ENCODE measurements at regions not wholly inside any gene's neighbourhood (a gene's known extent, or its start where the extent isn't known, plus 50 kb on each side); places are given as distances from the start of the nearest gene placed in this dataset.
"Not testable (repeated sequence)": the region's sequence is repeated elsewhere in the genome, so short reads cannot be mapped to it uniquely, and the experiment has no call there.

DNA sequence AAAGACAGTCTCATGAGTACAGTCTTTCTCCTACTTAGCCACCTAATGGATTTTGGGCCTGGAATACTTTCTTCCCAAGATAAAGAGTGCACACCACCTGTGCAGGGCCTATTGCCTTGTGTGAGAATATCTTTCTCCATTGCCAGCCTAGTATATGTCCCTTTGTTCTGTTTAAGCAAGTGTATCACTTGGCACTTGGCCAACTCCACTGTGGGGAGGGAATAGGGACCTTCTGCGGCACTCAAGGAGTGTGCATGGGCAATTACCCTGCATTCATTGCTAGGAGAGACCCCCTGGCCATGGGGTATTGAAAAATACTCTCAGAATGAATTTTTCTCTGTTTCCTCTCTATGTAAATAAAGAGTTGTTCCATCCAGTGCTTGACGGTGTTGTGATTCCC is 201.7 kb upstream of the OR4C13 start:
- DNase-seq (ENCODE audit: extremely low spot score); CTCF ChIA-PET; POLR2A ChIA-PET: not testable (repeated sequence)

- CTCF ChIA-PET; DNase-seq (ENCODE audit: extremely low spot score); POLR2A ChIA-PET: not testable (repeated sequence)
Observed at GRCh38 chr11:49750960-49751359, 201.2 kb upstream of the OR4C13 start.

DNA sequence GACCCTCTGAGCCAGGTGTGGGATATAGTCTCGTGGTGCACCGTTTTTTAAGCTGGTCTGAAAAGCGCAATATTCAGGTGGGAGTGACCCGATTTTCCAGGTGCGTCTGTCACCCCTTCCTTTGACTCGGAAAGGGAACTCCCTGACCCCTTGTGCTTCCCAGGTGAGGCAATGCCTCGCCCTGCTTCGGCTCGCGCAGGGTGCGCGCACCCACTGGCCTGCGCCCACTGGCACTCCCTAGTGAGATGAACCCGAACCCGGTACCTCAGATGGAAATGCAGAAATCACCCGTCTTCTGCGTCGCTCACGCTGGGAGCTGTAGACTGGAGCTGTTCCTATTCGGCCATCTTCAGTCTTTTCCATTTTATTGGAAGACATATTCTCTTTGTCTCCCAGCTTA is 171.4 kb upstream of the OR4C13 start:
- CTCF ChIA-PET; DNase-seq (ENCODE audit: extremely low spot score); POLR2A ChIA-PET: not testable (repeated sequence)

GRCh38 chr11:49782000-49782399 is 170.2 kb upstream of the OR4C13 start:
- DNase-seq (ENCODE audit: extremely low spot score); CTCF ChIA-PET; POLR2A ChIA-PET: not testable (repeated sequence)

DNA sequence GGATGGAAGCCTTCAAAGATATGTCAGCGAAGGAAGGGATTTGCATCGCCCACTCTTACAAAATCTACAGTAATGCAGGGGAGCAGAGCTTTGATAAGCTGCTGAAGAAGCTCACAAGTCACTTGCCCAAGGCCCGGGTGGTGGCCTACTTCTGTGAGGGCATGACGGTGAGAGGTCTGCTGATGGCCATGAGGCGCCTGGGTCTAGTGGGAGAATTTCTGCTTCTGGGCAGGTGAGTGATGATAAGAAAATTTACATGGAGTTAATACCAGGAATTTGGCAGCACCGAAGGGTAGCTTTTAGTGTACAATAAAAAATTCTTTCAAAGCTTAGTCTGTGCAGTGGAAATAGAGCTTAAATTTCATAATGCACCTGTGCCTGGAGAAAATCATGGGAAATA is 168.3 kb upstream of the OR4C13 start:
- DNase-seq (ENCODE audit: extremely low spot score); CTCF ChIA-PET; POLR2A ChIA-PET: not testable (repeated sequence)

DNA sequence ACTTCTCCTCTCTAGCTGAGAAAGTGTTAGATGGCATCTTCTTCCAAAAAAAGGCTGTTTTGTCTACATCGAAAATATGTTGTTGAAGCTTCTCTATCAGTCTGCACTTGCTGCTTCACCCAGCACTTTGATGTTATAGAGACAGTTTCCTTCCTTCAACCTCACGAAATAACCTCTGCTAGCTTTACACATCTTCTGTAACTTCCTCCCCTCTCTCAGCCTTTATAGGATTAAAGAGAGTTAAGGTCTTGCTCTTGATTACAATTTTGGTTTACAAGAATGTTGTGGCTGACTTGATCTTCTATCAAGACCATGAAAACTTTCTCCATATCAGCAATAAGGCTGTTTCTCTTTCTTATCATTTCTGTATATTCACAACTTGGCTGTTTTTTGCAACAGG is 162.4 kb upstream of the OR4C13 start:
- DNase-seq (ENCODE audit: extremely low spot score); CTCF ChIA-PET; POLR2A ChIA-PET: not testable (repeated sequence)

GRCh38 chr11:49798206-49798837 is 153.9 kb upstream of the OR4C13 start:
- DNase-seq (ENCODE audit: extremely low spot score); CTCF ChIA-PET; POLR2A ChIA-PET: not testable (repeated sequence)

DNA sequence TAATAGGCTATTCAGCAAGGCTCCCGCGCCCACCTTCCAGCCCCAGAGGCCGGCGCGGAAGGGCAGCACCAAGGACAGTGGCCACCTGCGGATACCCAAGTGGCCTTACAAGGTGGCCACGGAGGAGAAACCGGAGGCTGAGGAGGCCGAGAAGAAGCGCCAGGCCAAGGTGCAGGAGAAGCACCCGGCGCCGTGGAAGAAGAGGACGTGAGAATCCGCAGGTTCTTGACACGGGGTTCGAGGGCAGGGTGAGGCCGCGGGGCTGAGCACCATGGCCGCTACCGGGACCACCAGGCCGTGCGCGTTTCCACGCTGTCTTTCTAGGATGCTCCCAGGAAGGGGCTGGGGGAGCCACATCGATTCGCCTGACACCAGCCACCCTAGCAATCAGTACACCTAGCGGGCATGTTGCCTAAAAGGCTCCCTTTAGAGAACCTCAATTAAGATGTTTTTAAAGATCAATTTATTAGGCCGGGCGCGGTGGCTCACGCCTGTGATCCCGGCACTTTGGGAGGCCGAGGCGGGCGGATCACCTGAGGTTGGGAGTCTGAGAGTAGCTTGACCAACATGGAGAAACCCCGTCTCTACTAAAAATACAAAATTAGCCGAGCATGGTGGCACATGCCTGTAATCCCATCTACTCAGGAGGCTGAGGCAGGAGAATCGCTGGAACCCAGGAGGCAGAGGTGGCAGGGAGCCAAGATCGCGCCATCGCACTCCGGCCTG is 134.3 kb upstream of the OR4C13 start:
- DNase-seq (ENCODE audit: extremely low spot score); POLR2A ChIA-PET; CTCF ChIA-PET: not testable (repeated sequence)

DNA sequence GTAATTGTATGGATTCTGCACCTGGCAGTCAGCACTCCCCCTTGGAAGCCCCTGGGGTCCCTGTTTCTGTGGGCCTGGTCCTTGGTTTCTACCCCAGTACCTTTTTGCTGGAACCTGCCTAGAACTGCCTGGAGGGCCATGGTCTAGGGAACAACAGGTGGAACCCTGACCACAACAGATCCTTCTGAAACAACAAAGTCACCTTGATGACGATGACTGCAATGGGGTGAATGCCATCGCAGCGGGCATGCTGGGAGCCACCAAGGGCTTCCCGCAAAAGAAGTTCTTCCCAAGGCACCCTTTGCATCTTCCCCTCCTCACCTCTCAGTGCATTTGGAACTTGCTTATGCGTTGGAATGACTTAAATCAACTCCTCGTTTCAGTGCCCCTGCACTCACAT is 129.0 kb upstream of the OR4C13 start:
- DNase-seq (ENCODE audit: extremely low spot score); POLR2A ChIA-PET; CTCF ChIA-PET: not testable (repeated sequence)

DNA sequence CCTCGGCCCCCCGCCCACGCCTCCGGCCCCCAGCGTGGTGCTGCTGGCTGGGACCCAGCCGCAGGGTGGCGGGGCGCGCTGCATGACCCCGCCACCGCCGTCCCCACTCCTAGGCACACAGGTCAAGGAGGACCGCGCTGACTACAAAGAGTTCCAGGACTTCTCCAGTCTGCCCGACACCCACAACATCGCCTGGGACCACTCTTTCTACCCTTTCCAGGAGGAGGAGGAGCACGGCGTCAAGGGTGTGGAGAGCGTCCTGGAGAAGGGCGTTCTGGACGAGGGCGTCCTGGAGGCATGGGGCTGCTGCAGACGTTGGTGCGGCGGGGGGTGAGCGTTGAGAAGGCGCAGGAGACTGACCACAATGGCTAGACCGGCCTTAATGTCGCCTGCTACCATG is 101.7 kb upstream of the OR4C13 start:
- CTCF ChIA-PET; DNase-seq (ENCODE audit: extremely low spot score); POLR2A ChIA-PET: not testable (repeated sequence)

GRCh38 chr11:49851511-49851910 is 100.7 kb upstream of the OR4C13 start:
- POLR2A ChIA-PET: no interaction called here
- CTCF ChIA-PET: no interaction called here

GRCh38 chr11:49851971-49852389 is 100.2 kb upstream of the OR4C13 start:
- ChIA-PET CTCF (no interaction called here), POLR2A (no interaction called here)
- TF ChIP-seq FOXM1 (IDR thresholded peaks at IDR 0.05; ENCODE audit: borderline replicate concordance): no peak
- DNase-seq (ENCODE audit: extremely low spot score): no peak

More at GRCh38 chr11:49851511-49851910, 100.7 kb upstream of the OR4C13 start:
- no peak for DNase-seq (ENCODE audit: extremely low spot score)
- no peak for TF ChIP-seq LEF1 (IDR thresholded peaks at IDR 0.05; ENCODE audit: borderline replicate concordance)
- TF ChIP-seq, protein P1, sequence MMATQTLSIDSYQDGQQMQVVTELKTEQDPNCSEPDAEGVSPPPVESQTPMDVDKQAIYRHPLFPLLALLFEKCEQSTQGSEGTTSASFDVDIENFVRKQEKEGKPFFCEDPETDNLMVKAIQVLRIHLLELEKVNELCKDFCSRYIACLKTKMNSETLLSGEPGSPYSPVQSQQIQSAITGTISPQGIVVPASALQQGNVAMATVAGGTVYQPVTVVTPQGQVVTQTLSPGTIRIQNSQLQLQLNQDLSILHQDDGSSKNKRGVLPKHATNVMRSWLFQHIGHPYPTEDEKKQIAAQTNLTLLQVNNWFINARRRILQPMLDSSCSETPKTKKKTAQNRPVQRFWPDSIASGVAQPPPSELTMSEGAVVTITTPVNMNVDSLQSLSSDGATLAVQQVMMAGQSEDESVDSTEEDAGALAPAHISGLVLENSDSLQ (IDR thresholded peaks at IDR 0.05): no peak
- no peak for TF ChIP-seq CTBP1 (IDR thresholded peaks at IDR 0.05; ENCODE audit: borderline replicate concordance)
- no peak for TF ChIP-seq FOXM1 (IDR thresholded peaks at IDR 0.05; ENCODE audit: borderline replicate concordance)
- no peak for TF ChIP-seq HDGF (IDR thresholded peaks at IDR 0.05; ENCODE audit: borderline replicate concordance)
- TF ChIP-seq L3MBTL2 (conservative IDR thresholded peaks at IDR 0.05): no peak
- no peak for TF ChIP-seq SUZ12 (IDR thresholded peaks at IDR 0.05)
- no peak for TF ChIP-seq SP1 (IDR thresholded peaks at IDR 0.05)
- no peak for TF ChIP-seq FOXA1 (IDR thresholded peaks at IDR 0.05)
- no peak for TF ChIP-seq TARDBP (IDR thresholded peaks at IDR 0.05)
- no peak for TF ChIP-seq BHLHE40 (IDR thresholded peaks at IDR 0.05; ENCODE audit: borderline replicate concordance)
- no peak for TF ChIP-seq ARNT (IDR thresholded peaks at IDR 0.05)
- TF ChIP-seq NFRKB (IDR thresholded peaks at IDR 0.05): no peak

- POLR2A ChIA-PET; DNase-seq (ENCODE audit: extremely low spot score); CTCF ChIA-PET: not testable (repeated sequence)
Observed at GRCh38 chr11:49888875-49889274, 63.3 kb upstream of the OR4C13 start.

GRCh38 chr11:49891910-49892671 is 60.1 kb upstream of the OR4C13 start:
- DNase-seq (ENCODE audit: extremely low spot score); POLR2A ChIA-PET; CTCF ChIA-PET: not testable (repeated sequence)

DNA sequence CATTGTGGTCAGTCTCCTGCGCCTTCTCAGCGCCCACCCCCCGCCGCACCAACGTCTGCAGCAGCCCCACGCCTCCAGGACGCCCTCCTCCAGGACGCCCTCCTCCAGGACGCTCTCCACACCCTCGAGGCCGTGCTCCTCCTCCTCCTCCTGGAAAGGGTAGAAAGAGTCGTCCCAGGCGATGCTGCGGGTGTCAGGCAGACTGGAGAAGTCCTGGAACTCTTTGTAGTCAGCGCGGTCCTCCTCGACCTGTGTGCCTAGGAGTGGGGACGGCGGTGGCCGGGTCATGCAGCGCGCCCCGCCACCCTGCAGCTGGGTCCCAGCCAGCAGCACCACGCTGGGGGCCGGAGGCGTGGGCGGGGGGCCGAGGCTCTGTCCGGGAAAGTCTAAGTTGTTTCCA is 58.7 kb upstream of the OR4C13 start:
- DNase-seq (ENCODE audit: extremely low spot score); CTCF ChIA-PET; POLR2A ChIA-PET: not testable (repeated sequence)
